Right lobe of liver (tissue), 6 donors: ENCODE measurements at regions not wholly inside any gene's neighbourhood (a gene's known extent, or its start where the extent isn't known, plus 50 kb on each side); places are given as distances from the start of the nearest gene placed in this dataset.

Experiments
- ATAC-seq, 4 donors: fragments of 200-7000 bp; cut with Tn5 transposase; one replicate each; pipeline ENCODE4 v1.9.1; 2020; ENCODE audit warnings: mild to moderate bottlenecking in 4 of 4, moderate library complexity in 4 of 4
- DNase-seq, 3 donors: peaks; one replicate each; pipeline ENCODE4 v3.0.0-alpha.2; 2020
- H3K27ac ChIP-seq, 3 donors: fragments of 200-600 bp; one replicate each; pipeline ENCODE4 v1.8.0; 2022
- H3K27me3 ChIP-seq, 2 donors: fragments of 200-600 bp; one replicate each; pipeline ENCODE4 v1.8.0; 2022
- H3K36me3 ChIP-seq, 4 donors: fragments of 200-600 bp; sonication (generic) in 1 of 4; one replicate each; pipeline versions ENCODE4 v1.5.1 to v1.8.0; 2017 to 2022; ENCODE audit warnings: control low read depth in 1 of 4
- H3K4me1 ChIP-seq, 4 donors: fragments of 200-600 bp; sonication (generic) in 1 of 4; one replicate each; pipeline versions ENCODE4 v1.5.1 to v1.8.0; 2017 to 2022; ENCODE audit warnings: control low read depth in 1 of 4
- H3K4me3 ChIP-seq, 3 donors: fragments of 200-600 bp; one replicate each; pipeline ENCODE4 v1.8.0; 2022
- H3K9me3 ChIP-seq, 4 donors: fragments of 200-600 bp; sonication (generic) in 1 of 4; one replicate each; pipeline versions ENCODE4 v1.5.1 to v1.8.0; 2017 to 2022; ENCODE audit warnings: control low read depth in 1 of 4
- CTCF ChIP-seq, 4 donors: fragments of 200-600 bp in 3 of 4; fragments of 450-650 bp in 1 of 4; IDR thresholded peaks; one replicate each; pipeline versions ENCODE4 v1.5.1 to v1.8.0; 2016 to 2022; ENCODE audit warnings: antibody characterized with exemption in 4 of 4, mild to moderate bottlenecking in 2 of 4
- POLR2A ChIP-seq: fragments of 450-650 bp; IDR thresholded peaks from one replicate; pipeline ENCODE4 v1.6.1; 2017; ENCODE audit warnings: antibody characterized with exemption, mild to moderate bottlenecking
- WGBS: methylation state at CpG from one replicate; pipeline ENCODE4 v1.1.6; 2018; ENCODE audit warnings: low coverage, low lambda C conversion rate; ENCODE audit not compliant: insufficient coverage; ENCODE audit errors: missing lambda C conversion rate; 5-methylcytosine and 5-hydroxymethylcytosine counted together
- intact Hi-C, 2 donors: fragments of 100-400 bp; cut with DNase I; formaldehyde crosslinking; loops; one replicate each; pipeline versions ENCODE4 v1.11.2 to v1.14.1; 2022
- donor health status: DM: no; HTN: yes; CAD: no.
- donor health status: DM: no; HTN: no; CAD: no.
- donor health status: DM: no; HTN: no; CAD: no.
- donor health status: DM: no; HTN: yes; CAD: no.
- donor health status: DM: no; HTN: yes; CAD: no.

- no peak overlapping the region for H3K4me3 ChIP-seq
- WGBS: 74% methylated on average over 5 of the region's 12 CpGs
- H3K9me3 ChIP-seq: no peaks in the 10 kb centered on the region
- intact Hi-C loops: no loop called here
- no peaks in the 10 kb centered on the region for H3K4me1 ChIP-seq
- no peak for DNase-seq
- H3K27ac ChIP-seq: no peak overlapping the region
- no peaks in the 10 kb centered on the region for H3K36me3 ChIP-seq
- TF ChIP-seq CTCF (IDR thresholded peaks at IDR 0.05): no peak
- TF ChIP-seq POLR2A: no peak
- ATAC-seq: no peak
- no peaks in the 10 kb centered on the region for H3K27me3 ChIP-seq
Observed at GRCh38 chr16:86965331-86965730, 351.9 kb downstream of the C16orf95 start.

GRCh38 chr16:86965840-86966550 is 351.2 kb downstream of the C16orf95 start:
- DNase-seq (no peak), ATAC-seq (no peak)
- Histone ChIP-seq H3K27me3 (no peaks in the 10 kb centered on the region), H3K4me1 (no peaks in the 10 kb centered on the region), H3K9me3 (no peaks in the 10 kb centered on the region), H3K27ac (no peak overlapping the region), H3K36me3 (no peaks in the 10 kb centered on the region), H3K4me3 (no peak overlapping the region)
- intact Hi-C loops: no loop called here
- no peak for TF ChIP-seq POLR2A
- no peak for TF ChIP-seq CTCF (IDR thresholded peaks at IDR 0.05)
- WGBS: 46% methylated on average over 5 of the region's 13 CpGs

- WGBS: 88% methylated on average over 3 of the region's 11 CpGs
- TF ChIP-seq CTCF (IDR thresholded peaks at IDR 0.05) (no peak), POLR2A (no peak)
- Histone ChIP-seq H3K27ac (no peak overlapping the region), H3K27me3 (no peaks in the 10 kb centered on the region), H3K36me3 (no peaks in the 10 kb centered on the region), H3K4me1 (no peaks in the 10 kb centered on the region), H3K9me3 (no peaks in the 10 kb centered on the region), H3K4me3 (no peak overlapping the region)
- ATAC-seq: no peak
- intact Hi-C loops: no loop called here
- DNase-seq: no peak
Observed at GRCh38 chr16:86966777-86967176, 350.4 kb downstream of the C16orf95 start.

DNA sequence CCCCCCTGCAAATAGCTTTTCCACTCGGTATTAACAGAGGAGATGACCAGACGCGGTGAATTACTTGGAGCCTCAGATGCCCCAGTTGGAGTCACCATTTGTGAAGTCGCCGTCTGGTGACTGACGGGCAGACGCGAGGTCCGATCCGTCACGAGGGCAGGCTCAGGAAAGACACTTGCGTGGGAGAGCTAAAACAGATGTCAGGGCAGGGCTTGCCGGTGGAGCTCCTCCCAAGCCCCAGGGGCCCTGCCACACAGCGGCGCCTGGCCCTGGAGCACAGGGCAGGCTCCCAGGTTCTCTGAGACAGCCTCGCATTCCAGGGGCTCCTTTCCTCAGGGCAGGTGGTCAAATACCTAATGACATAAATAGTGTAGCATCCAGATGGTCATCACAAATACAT is 348.3 kb downstream of the C16orf95 start:
- Histone ChIP-seq H3K4me1 (no peaks in the 10 kb centered on the region), H3K4me3 (no peak overlapping the region), H3K9me3 (no peaks in the 10 kb centered on the region), H3K36me3 (no peaks in the 10 kb centered on the region), H3K27me3 (no peaks in the 10 kb centered on the region), H3K27ac (no peak overlapping the region)
- TF ChIP-seq CTCF (IDR thresholded peaks at IDR 0.05): no peak
- TF ChIP-seq POLR2A: no peak
- WGBS: 67% methylated on average over 11 of the region's 16 CpGs
- ATAC-seq (no peak), DNase-seq (no peak)
- intact Hi-C loops: no loop called here
